ENCODE measurements at regions not wholly inside any gene's neighbourhood (a gene's known extent, or its start where the extent isn't known, plus 50 kb on each side); places are given as distances from the start of the nearest gene placed in this dataset.

GRCh38 chr2:177042311-177042710 is 170.3 kb upstream of the HNRNPA3 start:
- Mint-ChIP-seq H3K4me1 (no peaks in the 10 kb centered on the region), H3K27ac (no peak overlapping the region), H3K27me3 (peaks cover 33% of the 10 kb centered on the region), H3K4me3 (no peak overlapping the region), H3K9me3 (no peaks in the 10 kb centered on the region), H3K36me3 (no peaks in the 10 kb centered on the region)
- ATAC-seq = no peak

GRCh38 chr2:177044671-177045070 is 167.9 kb upstream of the HNRNPA3 start:
- Mint-ChIP-seq H3K36me3 (no peaks in the 10 kb centered on the region), H3K4me1 (no peaks in the 10 kb centered on the region), H3K27me3 (peaks cover 20% of the 10 kb centered on the region), H3K27ac (no peak overlapping the region), H3K4me3 (no peak overlapping the region), H3K9me3 (no peaks in the 10 kb centered on the region)
- peak; percentile 36 for ATAC-seq

GRCh38 chr2:177048981-177049380 is 163.6 kb upstream of the HNRNPA3 start:
- Mint-ChIP-seq H3K9me3 (no peaks in the 10 kb centered on the region), H3K4me3 (no peak overlapping the region), H3K27ac (no peak overlapping the region), H3K4me1 (no peaks in the 10 kb centered on the region), H3K27me3 (peaks cover 3% of the 10 kb centered on the region), H3K36me3 (no peaks in the 10 kb centered on the region)
- ATAC-seq = no peak

- Mint-ChIP-seq H3K9me3 (no peaks in the 10 kb centered on the region), H3K36me3 (no peaks in the 10 kb centered on the region), H3K4me1 (no peaks in the 10 kb centered on the region), H3K4me3 (no peak overlapping the region), H3K27me3 (no peaks in the 10 kb centered on the region), H3K27ac (no peak overlapping the region)
- ATAC-seq = no peak
Observed at GRCh38 chr2:177051278-177051677, 161.3 kb upstream of the HNRNPA3 start.

GRCh38 chr2:177052471-177052870 is 160.1 kb upstream of the HNRNPA3 start:
- Mint-ChIP-seq H3K9me3 (no peaks in the 10 kb centered on the region), H3K36me3 (no peaks in the 10 kb centered on the region), H3K27ac (no peak overlapping the region), H3K27me3 (no peaks in the 10 kb centered on the region), H3K4me3 (no peak overlapping the region), H3K4me1 (no peaks in the 10 kb centered on the region)
- no peak for ATAC-seq

GRCh38 chr2:177053038-177053437 is 159.6 kb upstream of the HNRNPA3 start:
- H3K4me3 Mint-ChIP-seq = no peak overlapping the region

GRCh38 chr2:177053716-177054115 is 158.9 kb upstream of the HNRNPA3 start:
- H3K27me3 Mint-ChIP-seq = no peaks in the 10 kb centered on the region
- no peak overlapping the region for H3K4me3 Mint-ChIP-seq
- H3K4me1 Mint-ChIP-seq = no peaks in the 10 kb centered on the region
- H3K9me3 Mint-ChIP-seq = no peaks in the 10 kb centered on the region
- H3K27ac Mint-ChIP-seq = no peak overlapping the region
- no peak for ATAC-seq
- no peaks in the 10 kb centered on the region for H3K36me3 Mint-ChIP-seq

More at GRCh38 chr2:177053038-177053437, 159.6 kb upstream of the HNRNPA3 start:
- Mint-ChIP-seq H3K27me3 (no peaks in the 10 kb centered on the region), H3K4me1 (no peaks in the 10 kb centered on the region), H3K27ac (no peak overlapping the region), H3K36me3 (no peaks in the 10 kb centered on the region), H3K9me3 (no peaks in the 10 kb centered on the region)
- no peak for ATAC-seq

- Mint-ChIP-seq H3K4me1 (no peaks in the 10 kb centered on the region), H3K36me3 (no peaks in the 10 kb centered on the region), H3K4me3 (no peak overlapping the region), H3K27me3 (no peaks in the 10 kb centered on the region), H3K27ac (no peak overlapping the region), H3K9me3 (no peaks in the 10 kb centered on the region)
- ATAC-seq = no peak
Observed at GRCh38 chr2:177056481-177056929, 156.1 kb upstream of the HNRNPA3 start.

GRCh38 chr2:177058747-177059146 is 153.8 kb upstream of the HNRNPA3 start:
- no peak for ATAC-seq
- Mint-ChIP-seq H3K27me3 (no peaks in the 10 kb centered on the region), H3K4me1 (no peaks in the 10 kb centered on the region), H3K36me3 (no peaks in the 10 kb centered on the region), H3K4me3 (no peak overlapping the region), H3K27ac (no peak overlapping the region), H3K9me3 (no peaks in the 10 kb centered on the region)

GRCh38 chr2:177059293-177059692 is 153.3 kb upstream of the HNRNPA3 start:
- Mint-ChIP-seq H3K27ac (no peak overlapping the region), H3K36me3 (no peaks in the 10 kb centered on the region), H3K9me3 (no peaks in the 10 kb centered on the region), H3K4me1 (no peaks in the 10 kb centered on the region), H3K27me3 (no peaks in the 10 kb centered on the region), H3K4me3 (no peak overlapping the region)
- no peak for ATAC-seq

GRCh38 chr2:177063331-177063730 is 149.3 kb upstream of the HNRNPA3 start:
- no peaks in the 10 kb centered on the region for H3K36me3 Mint-ChIP-seq
- H3K27ac Mint-ChIP-seq = no peak overlapping the region
- H3K4me1 Mint-ChIP-seq = no peaks in the 10 kb centered on the region
- no peak for ATAC-seq
- H3K4me3 Mint-ChIP-seq = no peak overlapping the region
- no peaks in the 10 kb centered on the region for H3K9me3 Mint-ChIP-seq
- H3K27me3 Mint-ChIP-seq = no peaks in the 10 kb centered on the region

- ATAC-seq = no peak
- no peaks in the 10 kb centered on the region for H3K9me3 Mint-ChIP-seq
- no peaks in the 10 kb centered on the region for H3K4me1 Mint-ChIP-seq
- no peak overlapping the region for H3K4me3 Mint-ChIP-seq
- H3K27ac Mint-ChIP-seq = no peak overlapping the region
- H3K27me3 Mint-ChIP-seq = peaks cover 7% of the 10 kb centered on the region
- no peaks in the 10 kb centered on the region for H3K36me3 Mint-ChIP-seq
Observed at GRCh38 chr2:177064422-177064821, 148.2 kb upstream of the HNRNPA3 start.

GRCh38 chr2:177068967-177069366 is 143.6 kb upstream of the HNRNPA3 start:
- no peak overlapping the region for H3K27ac Mint-ChIP-seq
- no peaks in the 10 kb centered on the region for H3K4me1 Mint-ChIP-seq
- no peak for ATAC-seq
- H3K9me3 Mint-ChIP-seq = no peaks in the 10 kb centered on the region
- H3K36me3 Mint-ChIP-seq = no peaks in the 10 kb centered on the region
- H3K27me3 Mint-ChIP-seq = peaks cover 7% of the 10 kb centered on the region
- no peak overlapping the region for H3K4me3 Mint-ChIP-seq

GRCh38 chr2:177072090-177072489 is 140.5 kb upstream of the HNRNPA3 start:
- no peaks in the 10 kb centered on the region for H3K36me3 Mint-ChIP-seq

GRCh38 chr2:177073611-177074010 is 139.0 kb upstream of the HNRNPA3 start:
- ATAC-seq = no peak
- Mint-ChIP-seq H3K9me3 (no peaks in the 10 kb centered on the region), H3K36me3 (no peaks in the 10 kb centered on the region), H3K4me1 (no peaks in the 10 kb centered on the region), H3K27ac (no peak overlapping the region), H3K4me3 (no peak overlapping the region), H3K27me3 (peaks cover 12% of the 10 kb centered on the region)

More at GRCh38 chr2:177072090-177072489, 140.5 kb upstream of the HNRNPA3 start:
- H3K4me3 Mint-ChIP-seq = no peak overlapping the region
- no peak overlapping the region for H3K27ac Mint-ChIP-seq
- no peaks in the 10 kb centered on the region for H3K4me1 Mint-ChIP-seq
- ATAC-seq = no peak
- H3K27me3 Mint-ChIP-seq = peaks cover 7% of the 10 kb centered on the region
- no peaks in the 10 kb centered on the region for H3K9me3 Mint-ChIP-seq

GRCh38 chr2:177074099-177074710 is 138.4 kb upstream of the HNRNPA3 start:
- H3K27ac Mint-ChIP-seq = no peak overlapping the region

More at GRCh38 chr2:177074099-177074710, 138.4 kb upstream of the HNRNPA3 start:
- H3K4me1 Mint-ChIP-seq = no peaks in the 10 kb centered on the region
- H3K36me3 Mint-ChIP-seq = no peaks in the 10 kb centered on the region
- H3K27me3 Mint-ChIP-seq = peaks cover 12% of the 10 kb centered on the region
- no peak overlapping the region for H3K4me3 Mint-ChIP-seq
- no peak for ATAC-seq
- no peaks in the 10 kb centered on the region for H3K9me3 Mint-ChIP-seq
